ENCODE measurements at regions not wholly inside any gene's neighbourhood (a gene's known extent, or its start where the extent isn't known, plus 50 kb on each side); places are given as distances from the start of the nearest gene placed in this dataset.
"Not testable (repeated sequence)": the region's sequence is repeated elsewhere in the genome, so short reads cannot be mapped to it uniquely, and the experiment has no call there.

- H2AFZ ChIP-seq (ENCODE audit: low read depth, low read length), result no peak overlapping the region
- no peak overlapping the region for H3K9ac ChIP-seq (ENCODE audit: low read length)
- H3K9me3 ChIP-seq (ENCODE audit: insufficient read depth, low read length), result no peaks in the 10 kb centered on the region
- no peaks in the 10 kb centered on the region for H3K4me1 ChIP-seq (ENCODE audit: low read length)
- H3K79me2 ChIP-seq (ENCODE audit: low read length), result no peaks in the 10 kb centered on the region
- H3K27ac ChIP-seq (ENCODE audit: low read length), result no peak overlapping the region
- H3K27me3 ChIP-seq (ENCODE audit: low read depth, low read length), result no peaks in the 10 kb centered on the region
- H4K20me1 ChIP-seq (ENCODE audit: insufficient read depth, low read length), result no peaks in the 10 kb centered on the region
- TF ChIP-seq, protein P1, sequence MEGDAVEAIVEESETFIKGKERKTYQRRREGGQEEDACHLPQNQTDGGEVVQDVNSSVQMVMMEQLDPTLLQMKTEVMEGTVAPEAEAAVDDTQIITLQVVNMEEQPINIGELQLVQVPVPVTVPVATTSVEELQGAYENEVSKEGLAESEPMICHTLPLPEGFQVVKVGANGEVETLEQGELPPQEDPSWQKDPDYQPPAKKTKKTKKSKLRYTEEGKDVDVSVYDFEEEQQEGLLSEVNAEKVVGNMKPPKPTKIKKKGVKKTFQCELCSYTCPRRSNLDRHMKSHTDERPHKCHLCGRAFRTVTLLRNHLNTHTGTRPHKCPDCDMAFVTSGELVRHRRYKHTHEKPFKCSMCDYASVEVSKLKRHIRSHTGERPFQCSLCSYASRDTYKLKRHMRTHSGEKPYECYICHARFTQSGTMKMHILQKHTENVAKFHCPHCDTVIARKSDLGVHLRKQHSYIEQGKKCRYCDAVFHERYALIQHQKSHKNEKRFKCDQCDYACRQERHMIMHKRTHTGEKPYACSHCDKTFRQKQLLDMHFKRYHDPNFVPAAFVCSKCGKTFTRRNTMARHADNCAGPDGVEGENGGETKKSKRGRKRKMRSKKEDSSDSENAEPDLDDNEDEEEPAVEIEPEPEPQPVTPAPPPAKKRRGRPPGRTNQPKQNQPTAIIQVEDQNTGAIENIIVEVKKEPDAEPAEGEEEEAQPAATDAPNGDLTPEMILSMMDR (IDR thresholded peaks at IDR 0.05; ENCODE audit: low read depth, low read length), result no peak
- no peak for TF ChIP-seq EZH2phosphoT487 (IDR thresholded peaks at IDR 0.05; ENCODE audit: low read depth)
- H3K4me3 ChIP-seq (ENCODE audit: low read length), result no peak overlapping the region
- H3K4me2 ChIP-seq (ENCODE audit: low read length), result no peak overlapping the region
- no peaks in the 10 kb centered on the region for H3K36me3 ChIP-seq (replicated peaks; ENCODE audit: low read depth, low read length)
Measured at GRCh38 chr18:11467611-11468010, 141.8 kb upstream of the SLC35G4 start.

DNA sequence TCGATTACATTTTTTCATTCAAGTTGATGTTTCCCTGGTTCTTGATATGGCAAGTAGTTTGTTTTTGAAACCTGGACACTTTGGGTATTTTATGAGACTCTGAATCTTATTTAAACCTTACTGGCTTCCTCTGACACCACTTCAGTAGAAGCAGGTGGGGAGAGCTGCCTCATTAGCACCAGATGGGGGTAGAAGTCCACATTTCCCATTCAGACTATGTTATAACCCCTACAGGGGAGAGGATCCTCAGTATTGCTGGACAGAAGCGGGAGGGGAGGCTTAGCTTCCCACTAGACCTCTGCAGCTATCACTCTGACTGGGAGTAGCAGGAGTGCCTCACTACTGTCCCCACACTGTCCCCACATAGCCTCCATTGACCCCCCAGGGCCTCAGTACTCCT lies 145.3 kb upstream of the SLC35G4 start:
- Histone ChIP-seq H2AFZ (ENCODE audit: low read depth, low read length) (no peak overlapping the region), H3K9me3 (ENCODE audit: insufficient read depth, low read length) (no peaks in the 10 kb centered on the region), H3K36me3 (replicated peaks; ENCODE audit: low read depth, low read length) (no peaks in the 10 kb centered on the region), H3K79me2 (ENCODE audit: low read length) (no peaks in the 10 kb centered on the region), H3K4me3 (ENCODE audit: low read length) (no peak overlapping the region), H3K27ac (ENCODE audit: low read length) (no peak overlapping the region), H3K4me1 (ENCODE audit: low read length) (no peaks in the 10 kb centered on the region), H3K9ac (ENCODE audit: low read length) (no peak overlapping the region), H3K4me2 (ENCODE audit: low read length) (no peak overlapping the region), H4K20me1 (ENCODE audit: insufficient read depth, low read length) (no peaks in the 10 kb centered on the region), H3K27me3 (ENCODE audit: low read depth, low read length) (no peaks in the 10 kb centered on the region)
- TF ChIP-seq EZH2phosphoT487 (IDR thresholded peaks at IDR 0.05; ENCODE audit: low read depth), result no peak
- TF ChIP-seq, protein P1 (IDR thresholded peaks at IDR 0.05; ENCODE audit: low read depth, low read length), result no peak

- no peak overlapping the region for H2AFZ ChIP-seq (ENCODE audit: low read depth, low read length)
- H3K79me2 ChIP-seq (ENCODE audit: low read length), result no peaks in the 10 kb centered on the region
- H3K36me3 ChIP-seq (replicated peaks; ENCODE audit: low read depth, low read length), result no peaks in the 10 kb centered on the region
- no peak overlapping the region for H3K27ac ChIP-seq (ENCODE audit: low read length)
- H3K27me3 ChIP-seq (ENCODE audit: low read depth, low read length), result no peaks in the 10 kb centered on the region
- H4K20me1 ChIP-seq (ENCODE audit: insufficient read depth, low read length), result no peaks in the 10 kb centered on the region
- H3K4me2 ChIP-seq (ENCODE audit: low read length), result no peak overlapping the region
- H3K9ac ChIP-seq (ENCODE audit: low read length), result no peak overlapping the region
- H3K4me3 ChIP-seq (ENCODE audit: low read length), result no peak overlapping the region
- H3K4me1 ChIP-seq (ENCODE audit: low read length), result no peaks in the 10 kb centered on the region
- TF ChIP-seq, protein P1 (IDR thresholded peaks at IDR 0.05; ENCODE audit: low read depth, low read length), result no peak
- TF ChIP-seq EZH2phosphoT487 (IDR thresholded peaks at IDR 0.05; ENCODE audit: low read depth), result no peak
- no peaks in the 10 kb centered on the region for H3K9me3 ChIP-seq (ENCODE audit: insufficient read depth, low read length)
Measured at GRCh38 chr18:11458447-11458846, 150.9 kb upstream of the SLC35G4 start.

GRCh38 chr18:11457853-11458252 lies 151.5 kb upstream of the SLC35G4 start:
- H2AFZ ChIP-seq (ENCODE audit: low read depth, low read length); H4K20me1 ChIP-seq (ENCODE audit: insufficient read depth, low read length); H3K27ac ChIP-seq (ENCODE audit: low read length); H3K9me3 ChIP-seq (ENCODE audit: insufficient read depth, low read length); H3K4me3 ChIP-seq (ENCODE audit: low read length); H3K79me2 ChIP-seq (ENCODE audit: low read length); H3K4me1 ChIP-seq (ENCODE audit: low read length); H3K9ac ChIP-seq (ENCODE audit: low read length); H3K36me3 ChIP-seq (replicated peaks; ENCODE audit: low read depth, low read length); H3K4me2 ChIP-seq (ENCODE audit: low read length); H3K27me3 ChIP-seq (ENCODE audit: low read depth, low read length): not testable (repeated sequence)

DNA sequence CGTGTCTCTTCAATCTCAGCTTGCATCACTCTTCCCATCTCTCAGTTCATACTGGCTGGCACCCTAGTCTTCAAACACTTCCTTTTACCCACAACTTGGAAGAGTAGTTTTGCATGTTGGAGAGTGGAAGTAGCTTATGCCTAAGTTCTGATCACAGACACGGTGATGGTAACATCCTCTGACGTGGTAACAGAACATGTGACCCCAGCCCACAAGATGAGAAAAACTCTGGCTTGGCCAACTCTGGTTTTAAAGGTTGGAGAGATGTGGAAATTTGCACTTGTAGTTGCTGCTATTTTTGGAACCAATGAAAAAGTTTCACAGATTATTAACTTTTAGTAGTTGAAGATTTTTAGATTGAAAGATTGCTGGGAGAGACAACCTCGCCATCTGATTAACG lies 155.4 kb upstream of the SLC35G4 start:
- Histone ChIP-seq H2AFZ (ENCODE audit: low read depth, low read length) (no peak overlapping the region), H3K36me3 (replicated peaks; ENCODE audit: low read depth, low read length) (no peaks in the 10 kb centered on the region), H3K4me1 (ENCODE audit: low read length) (no peaks in the 10 kb centered on the region), H3K9me3 (ENCODE audit: insufficient read depth, low read length) (no peaks in the 10 kb centered on the region), H3K27ac (ENCODE audit: low read length) (no peak overlapping the region), H4K20me1 (ENCODE audit: insufficient read depth, low read length) (no peaks in the 10 kb centered on the region), H3K27me3 (ENCODE audit: low read depth, low read length) (0 out of 2 replicates have a peak, but pooled peaks cover 5% of the 10 kb centered on the region), H3K4me2 (ENCODE audit: low read length) (no peak overlapping the region), H3K9ac (ENCODE audit: low read length) (no peak overlapping the region), H3K4me3 (ENCODE audit: low read length) (no peak overlapping the region), H3K79me2 (ENCODE audit: low read length) (no peaks in the 10 kb centered on the region)
- TF ChIP-seq, protein P1 (IDR thresholded peaks at IDR 0.05; ENCODE audit: low read depth, low read length), result no peak
- no peak for TF ChIP-seq EZH2phosphoT487 (IDR thresholded peaks at IDR 0.05; ENCODE audit: low read depth)

GRCh38 chr18:11444169-11444568 lies 165.2 kb upstream of the SLC35G4 start:
- not testable (repeated sequence) for H4K20me1 ChIP-seq (ENCODE audit: insufficient read depth, low read length); H3K36me3 ChIP-seq (replicated peaks; ENCODE audit: low read depth, low read length); H3K4me1 ChIP-seq (ENCODE audit: low read length); H3K79me2 ChIP-seq (ENCODE audit: low read length); H2AFZ ChIP-seq (ENCODE audit: low read depth, low read length); H3K4me3 ChIP-seq (ENCODE audit: low read length); H3K9ac ChIP-seq (ENCODE audit: low read length); H3K4me2 ChIP-seq (ENCODE audit: low read length); H3K27ac ChIP-seq (ENCODE audit: low read length); H3K27me3 ChIP-seq (ENCODE audit: low read depth, low read length); H3K9me3 ChIP-seq (ENCODE audit: insufficient read depth, low read length)

Measured in OCI-LY3 (cell line).